ENCODE measurements at regions not wholly inside any gene's neighbourhood (a gene's known extent, or its start where the extent isn't known, plus 50 kb on each side); places are given as distances from the start of the nearest gene placed in this dataset.

GRCh38 chr2:116586328-116586689, 1228.2 kb upstream of the DDX18 start:
- Histone ChIP-seq H3K36me3 (no peaks in the 10 kb centered on the region), H3K27ac (no peak overlapping the region), H3K4me3 (no peak overlapping the region), H3K27me3 (no peaks in the 10 kb centered on the region), H3K9me3 (no peaks in the 10 kb centered on the region), H3K4me1 (no peaks in the 10 kb centered on the region)
- TF ChIP-seq POLR2AphosphoS5 (IDR thresholded peaks at IDR 0.05): no peak
- TF ChIP-seq POLR2A (IDR thresholded peaks at IDR 0.05): no peak
- TF ChIP-seq EP300 (IDR thresholded peaks at IDR 0.05): no peak
- TF ChIP-seq, protein P1, sequence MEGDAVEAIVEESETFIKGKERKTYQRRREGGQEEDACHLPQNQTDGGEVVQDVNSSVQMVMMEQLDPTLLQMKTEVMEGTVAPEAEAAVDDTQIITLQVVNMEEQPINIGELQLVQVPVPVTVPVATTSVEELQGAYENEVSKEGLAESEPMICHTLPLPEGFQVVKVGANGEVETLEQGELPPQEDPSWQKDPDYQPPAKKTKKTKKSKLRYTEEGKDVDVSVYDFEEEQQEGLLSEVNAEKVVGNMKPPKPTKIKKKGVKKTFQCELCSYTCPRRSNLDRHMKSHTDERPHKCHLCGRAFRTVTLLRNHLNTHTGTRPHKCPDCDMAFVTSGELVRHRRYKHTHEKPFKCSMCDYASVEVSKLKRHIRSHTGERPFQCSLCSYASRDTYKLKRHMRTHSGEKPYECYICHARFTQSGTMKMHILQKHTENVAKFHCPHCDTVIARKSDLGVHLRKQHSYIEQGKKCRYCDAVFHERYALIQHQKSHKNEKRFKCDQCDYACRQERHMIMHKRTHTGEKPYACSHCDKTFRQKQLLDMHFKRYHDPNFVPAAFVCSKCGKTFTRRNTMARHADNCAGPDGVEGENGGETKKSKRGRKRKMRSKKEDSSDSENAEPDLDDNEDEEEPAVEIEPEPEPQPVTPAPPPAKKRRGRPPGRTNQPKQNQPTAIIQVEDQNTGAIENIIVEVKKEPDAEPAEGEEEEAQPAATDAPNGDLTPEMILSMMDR (IDR thresholded peaks at IDR 0.05): no peak
- DNase-seq (ENCODE audit: low spot score in 2 of 2): no peak
- 90% methylated on average over 1 of the region's 1 CpG for whole genome bisulfite sequencing
